ENCODE measurements at regions not wholly inside any gene's neighbourhood (a gene's known extent, or its start where the extent isn't known, plus 50 kb on each side); places are given as distances from the start of the nearest gene placed in this dataset.
"Not testable (repeated sequence)": the region's sequence is repeated elsewhere in the genome, so short reads cannot be mapped to it uniquely, and the experiment has no call there.

GRCh38 chr18:66993492-66993891 lies 389.6 kb upstream of the CDH19 start:
- DNase-seq: no peak

DNA sequence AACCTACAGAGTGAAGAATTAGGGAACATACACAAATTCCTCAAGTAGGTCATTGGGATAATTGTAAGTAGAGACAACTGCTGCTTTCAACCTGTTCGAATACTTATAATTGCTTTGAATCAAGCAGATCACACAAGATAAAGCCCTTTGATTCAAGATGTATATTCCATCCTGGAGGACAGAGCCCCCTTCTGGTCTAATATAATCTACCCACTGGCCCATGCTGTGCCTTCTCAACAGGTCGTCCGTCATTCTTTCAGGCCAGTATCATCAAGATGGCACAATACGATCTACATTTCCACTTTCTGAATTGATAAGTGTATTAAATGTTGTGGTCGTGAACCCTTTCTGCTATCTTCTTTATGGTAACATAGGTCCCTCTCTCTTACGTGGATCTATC lies 387.0 kb upstream of the CDH19 start:
- DNase-seq: no peak

DNA sequence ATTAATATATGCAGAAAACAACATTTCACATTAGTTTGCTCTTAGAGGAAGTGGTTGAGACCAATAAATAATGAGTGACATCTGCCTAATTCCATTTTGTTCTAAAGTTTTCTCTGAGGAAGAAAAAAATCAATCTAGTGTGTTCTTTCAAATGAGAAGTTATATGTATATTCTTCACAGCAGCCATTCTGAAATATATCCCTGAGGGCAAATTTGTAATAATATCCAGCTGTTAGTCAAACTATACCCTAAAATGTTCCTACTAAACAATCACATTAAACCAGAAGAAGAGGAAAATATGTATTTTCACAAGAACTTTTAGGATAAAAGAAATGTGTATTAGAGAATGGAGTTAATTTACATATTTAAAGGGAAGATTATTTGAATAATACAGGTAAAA lies 375.1 kb upstream of the CDH19 start:
- no peak for DNase-seq

GRCh38 chr18:66972681-66973080 lies 368.8 kb upstream of the CDH19 start:
- DNase-seq: no peak

DNA sequence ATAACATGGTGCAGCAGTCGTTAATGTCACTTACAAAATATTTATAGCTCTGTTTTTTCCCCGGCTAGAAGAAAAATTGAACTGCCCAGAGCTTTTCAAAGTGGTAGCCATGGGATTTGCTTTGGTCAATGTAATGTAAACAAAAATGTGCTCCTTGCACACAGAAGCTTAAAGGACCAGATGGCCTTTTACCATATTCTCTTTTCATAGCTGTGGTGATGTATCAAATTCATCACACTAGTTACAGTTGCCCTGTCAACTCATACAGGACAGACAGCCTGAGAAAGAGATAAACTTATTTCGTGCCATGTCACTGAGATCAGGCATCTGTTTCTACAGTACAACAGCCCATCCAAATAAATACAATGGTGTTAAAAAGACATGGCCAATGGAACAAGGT lies 368.1 kb upstream of the CDH19 start:
- DNase-seq: no peak

- DNase-seq: no peak
Observed at GRCh38 chr18:66966171-66966570, 362.3 kb upstream of the CDH19 start.

DNA sequence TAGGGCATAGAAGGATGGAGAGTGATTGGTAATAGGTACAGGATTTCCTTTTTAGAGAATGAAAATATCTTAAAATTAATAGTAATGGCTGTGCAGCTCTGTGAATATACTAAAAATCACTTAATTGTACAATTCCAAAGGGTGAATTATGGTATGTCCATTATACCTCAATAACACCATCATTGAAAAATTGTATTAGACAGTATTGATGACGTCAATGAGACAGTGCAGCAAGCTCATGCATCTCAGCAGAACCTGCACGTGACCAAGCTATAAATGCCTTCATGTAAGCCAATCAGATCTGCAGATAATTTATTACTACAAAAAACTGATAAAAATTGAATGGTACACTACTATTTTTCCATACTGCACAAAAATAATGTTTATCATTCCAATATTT lies 354.4 kb upstream of the CDH19 start:
- no peak for DNase-seq

DNA sequence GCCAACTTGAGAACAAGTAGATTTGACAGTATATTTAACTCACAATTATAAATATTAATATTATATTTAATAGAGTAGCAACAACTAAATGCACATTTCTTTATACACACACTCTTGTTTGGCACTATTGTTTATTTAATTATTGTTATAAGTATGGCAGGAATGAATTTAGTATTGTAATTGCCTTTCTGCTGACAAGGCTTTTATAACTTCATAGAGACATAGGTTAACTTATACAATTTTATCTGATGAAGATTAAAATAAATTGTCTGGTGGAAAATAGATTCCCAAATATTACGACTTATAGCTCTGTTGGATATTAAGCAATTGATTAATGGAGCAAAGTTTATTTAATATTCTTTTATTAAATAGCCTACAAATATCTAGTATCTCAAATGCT lies 347.9 kb upstream of the CDH19 start:
- DNase-seq: no peak

DNA sequence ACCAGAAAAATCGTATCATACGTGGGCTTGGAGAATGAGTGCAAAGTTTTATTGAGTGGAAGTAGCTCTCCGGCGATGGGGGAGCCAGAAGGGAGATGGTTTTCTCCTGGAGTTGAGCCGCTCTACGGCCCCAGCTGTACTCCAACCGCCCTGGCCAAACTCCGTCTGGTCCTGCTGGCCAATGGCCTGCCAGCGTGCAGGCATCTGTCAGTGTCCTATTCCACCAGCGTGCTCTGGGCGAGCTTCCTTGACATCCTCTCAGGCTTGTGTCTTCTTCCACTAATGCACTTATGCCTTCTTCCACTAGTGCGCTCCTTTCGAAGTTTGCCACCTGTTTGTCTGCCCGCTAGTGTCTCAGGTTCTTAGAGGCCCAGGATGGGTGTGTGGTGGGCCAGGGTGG lies 345.5 kb upstream of the CDH19 start:
- DNase-seq: no peak

DNA sequence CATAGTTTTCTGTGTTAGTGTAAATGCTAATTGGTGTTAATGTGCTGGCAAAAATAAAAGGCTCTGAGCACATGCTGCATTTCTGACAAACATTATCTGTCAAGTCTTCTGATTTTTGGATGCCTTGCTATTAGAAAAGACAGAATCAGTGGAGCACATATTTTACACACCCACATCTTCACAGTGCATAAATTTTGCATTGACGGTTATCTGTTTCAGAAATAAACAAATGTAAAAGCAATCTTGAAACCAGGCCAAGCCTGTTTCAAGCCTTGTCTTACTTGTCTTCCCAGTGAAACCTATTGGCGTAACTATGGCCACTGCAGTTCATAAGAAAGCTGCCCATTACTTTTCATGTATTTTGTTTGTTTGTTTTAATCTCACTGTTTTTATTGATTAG lies 333.7 kb upstream of the CDH19 start:
- no peak for DNase-seq

DNA sequence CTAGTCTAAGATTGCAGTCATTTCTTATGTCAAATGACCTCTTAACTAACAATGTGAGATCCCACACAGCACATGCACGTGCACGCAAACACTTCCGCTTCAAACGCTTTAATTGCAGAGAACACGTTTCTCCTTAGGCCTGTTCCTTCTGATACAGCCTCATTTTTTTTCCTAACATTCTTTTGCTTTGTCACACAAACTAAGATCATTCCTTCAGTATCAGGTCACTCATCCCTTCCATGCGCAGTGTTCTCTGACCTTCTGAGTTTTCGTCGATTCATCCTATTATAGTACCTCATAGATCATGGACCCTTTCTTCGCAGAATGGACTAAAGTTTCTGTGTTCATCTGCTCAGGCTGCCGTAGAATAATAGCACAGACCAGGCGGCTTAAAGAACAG lies 327.1 kb upstream of the CDH19 start:
- DNase-seq: no peak

GRCh38 chr18:66916834-66917233 lies 312.9 kb upstream of the CDH19 start:
- DNase-seq: no peak

DNA sequence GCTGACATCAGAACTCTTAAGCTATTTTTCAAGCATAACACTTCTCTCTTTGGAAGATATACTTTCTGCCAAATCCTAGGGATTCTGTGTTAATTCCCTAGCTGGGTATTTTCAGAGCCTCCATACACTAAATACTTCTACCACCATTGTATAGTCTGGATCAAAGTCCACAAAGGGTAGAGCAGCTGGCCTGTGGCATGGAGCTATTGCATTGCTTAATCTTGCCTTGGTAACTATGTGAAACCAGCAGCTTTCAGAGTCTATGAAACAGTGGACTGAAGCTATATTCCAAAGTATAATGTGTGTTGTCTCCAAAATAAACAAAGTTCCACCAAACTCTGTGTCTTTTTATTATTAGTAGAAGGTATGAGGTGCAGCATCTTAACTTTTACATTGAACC lies 296.9 kb upstream of the CDH19 start:
- DNase-seq: no peak

DNA sequence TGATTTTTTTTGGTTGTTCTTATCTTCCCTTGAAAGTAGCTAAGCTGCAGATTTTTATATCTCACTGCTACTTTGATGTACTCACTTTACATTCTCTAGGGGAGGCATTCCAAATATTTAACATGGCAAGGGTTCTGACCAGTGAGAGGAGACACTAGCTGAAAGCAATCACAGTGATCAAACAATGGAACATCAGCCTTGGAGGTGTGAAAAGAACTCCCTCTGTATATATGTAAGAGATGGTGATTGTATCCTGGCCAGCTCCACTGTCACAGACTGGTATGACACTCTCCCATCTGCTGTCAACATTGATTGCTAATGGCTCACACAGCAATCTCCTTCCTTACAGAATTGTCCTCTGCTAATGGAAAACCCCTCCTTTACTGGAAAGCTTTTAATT lies 291.7 kb upstream of the CDH19 start:
- no peak for DNase-seq

GRCh38 chr18:66894851-66895250 lies 291.0 kb upstream of the CDH19 start:
- DNase-seq: no peak

- DNase-seq: not testable (repeated sequence)
Observed at GRCh38 chr18:66892388-66892787, 288.5 kb upstream of the CDH19 start.

DNA sequence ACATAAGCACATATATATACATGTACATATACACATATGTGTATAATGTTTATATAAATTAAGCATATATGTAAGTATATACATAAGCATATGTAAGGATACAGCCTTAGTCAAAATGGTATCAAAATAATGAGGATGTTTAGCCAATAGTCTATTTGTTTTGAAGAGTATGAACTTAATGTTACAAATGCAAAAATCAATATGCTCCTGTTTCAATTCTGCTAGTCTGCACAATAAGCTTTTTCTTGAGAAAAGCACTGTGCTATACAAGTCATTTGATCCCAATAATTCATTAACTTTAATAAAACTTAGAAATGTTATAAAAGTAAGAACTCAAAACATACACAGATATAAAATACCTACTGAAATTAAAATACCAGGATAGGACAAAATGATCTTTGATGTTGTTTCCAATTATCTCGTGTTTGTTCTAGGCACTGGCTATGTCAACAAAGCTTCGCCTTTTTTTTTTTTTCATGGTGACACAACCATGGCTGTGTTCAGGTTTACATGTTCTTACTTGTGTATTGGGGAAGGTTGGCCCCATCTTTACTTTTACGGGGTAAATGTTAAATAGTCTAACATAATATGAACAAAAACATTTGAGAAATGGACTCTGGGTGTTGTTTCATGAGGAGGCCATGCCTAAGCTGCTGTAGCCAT lies 271.1 kb upstream of the CDH19 start:
- peak; percentile 28 for DNase-seq

GRCh38 chr18:66874375-66874774 lies 270.5 kb upstream of the CDH19 start:
- DNase-seq: no peak

DNA sequence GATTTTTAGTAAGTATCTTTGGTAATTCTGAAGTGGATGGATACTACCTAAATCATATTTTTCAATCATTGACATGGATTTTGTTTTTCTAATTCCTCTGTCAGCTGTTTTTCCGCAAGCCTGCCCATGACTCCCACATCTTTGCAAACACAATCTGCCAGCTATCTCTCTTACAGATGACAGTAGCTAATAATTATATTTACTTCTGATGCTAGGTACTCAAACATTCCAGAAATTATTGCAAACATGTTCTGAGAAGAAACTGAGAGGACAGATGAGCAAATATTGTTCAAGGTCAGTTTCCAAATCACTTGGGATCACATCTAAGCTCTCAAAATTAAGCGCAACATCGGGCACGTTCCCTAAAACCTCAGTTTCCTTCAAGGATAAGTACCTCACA lies 270.0 kb upstream of the CDH19 start:
- DNase-seq: no peak

GRCh38 chr18:66872277-66872676 lies 268.4 kb upstream of the CDH19 start:
- DNase-seq: peak; percentile 60

DNA sequence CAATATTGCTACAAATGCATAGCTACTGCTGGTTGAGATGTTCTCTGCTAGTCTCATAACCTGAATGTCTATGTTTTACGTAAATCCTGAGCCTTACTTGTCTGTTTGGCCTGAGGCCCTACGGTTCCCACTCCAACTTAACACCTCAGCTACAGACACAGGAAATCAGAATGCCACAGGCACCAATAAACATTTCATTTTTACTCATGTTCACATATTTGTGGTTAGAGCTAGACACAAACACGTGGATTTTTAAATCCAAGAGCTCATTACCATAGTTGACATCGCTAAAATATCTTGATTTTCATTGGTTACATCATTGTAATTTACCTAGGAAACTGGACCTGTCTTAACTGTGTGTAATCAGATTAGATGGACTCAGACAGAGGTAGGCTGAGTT lies 263.8 kb upstream of the CDH19 start:
- no peak for DNase-seq

GRCh38 chr18:66866427-66866940 lies 262.6 kb upstream of the CDH19 start:
- DNase-seq: not testable (repeated sequence)

- DNase-seq: no peak
Observed at GRCh38 chr18:66838340-66838987, 234.6 kb upstream of the CDH19 start.

DNA sequence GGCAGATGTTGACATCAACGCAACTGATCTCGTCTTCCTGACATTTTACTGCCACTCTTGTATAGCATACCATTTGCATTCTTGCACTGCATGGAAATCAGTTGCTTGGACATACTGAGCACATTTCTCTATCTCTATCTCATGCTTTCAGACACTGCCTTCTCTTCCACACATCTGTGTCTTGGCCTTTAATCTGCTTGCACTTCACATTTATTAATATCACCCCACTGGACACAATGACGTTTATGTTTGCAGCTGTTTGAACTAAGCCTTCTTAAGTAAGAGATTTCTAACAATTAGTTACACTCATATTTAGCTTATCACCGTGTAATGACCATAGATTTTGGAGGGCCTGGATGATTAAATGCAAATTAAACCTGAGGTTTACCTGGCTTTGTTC lies 229.8 kb upstream of the CDH19 start:
- no peak for DNase-seq

GRCh38 chr18:66826211-66826610 lies 222.3 kb upstream of the CDH19 start:
- DNase-seq: peak; percentile 90
